H1 (cell line): ENCODE measurements at regions not wholly inside any gene's neighbourhood (a gene's known extent, or its start where the extent isn't known, plus 50 kb on each side); places are given as distances from the start of the nearest gene placed in this dataset.

Source experiments
- CTCF ChIA-PET: fragments of 300-600 bp; sonication (Branson Sonifier 250); formaldehyde crosslinking; loops from one replicate; lab custom pipeline; 2021; ENCODE audit not compliant: partially characterized antibody; lab: Charles Lee
- POLR2A ChIA-PET: fragments of 300-600 bp; sonication (Branson Sonifier 250); formaldehyde crosslinking; loops from one replicate; lab custom pipeline; 2021; ENCODE audit warnings: inconsistent platforms; ENCODE audit not compliant: partially characterized antibody; lab: Charles Lee
- DNase-seq, 2 experiments: peaks; one replicate each; pipeline versions ENCODE4 v3.0.0 to v3.0.0-alpha.2; 2010 to 2022; ENCODE audit warnings: low spot score in 2 of 2, low read depth in 1 of 2, mixed read lengths in 1 of 2
- FAIRE-seq: peaks from 2 replicates; lab custom pipeline; 2011; peaks lifted over from hg19 to GRCh38; lab: Jason Lieb, UNC
- H2AFZ ChIP-seq: 2 replicates; pipeline ENCODE4 v1.8.1; 2012; ENCODE audit warnings: low read length, inconsistent platforms
- H2AK5ac ChIP-seq: 2 replicates; pipeline ENCODE4 v1.6.1; 2013; ENCODE audit warnings: low read depth, low read length
- H2BK120ac ChIP-seq: replicated peaks from 2 replicates; pipeline ENCODE3; 2013; ENCODE audit warnings: low read depth, low read length, inconsistent platforms
- H2BK12ac ChIP-seq: 2 replicates; pipeline ENCODE4 v1.6.1; 2013; ENCODE audit warnings: low read depth, low read length
- H2BK15ac ChIP-seq: 2 replicates; pipeline ENCODE4 v1.6.1; 2013; ENCODE audit warnings: low read length
- H2BK20ac ChIP-seq: 2 replicates; pipeline ENCODE4 v1.6.1; 2013; ENCODE audit warnings: low read length
- H2BK5ac ChIP-seq: 2 replicates; pipeline ENCODE4 v1.6.1; 2013; ENCODE audit warnings: low read depth, low read length
- H3K14ac ChIP-seq: 2 replicates; pipeline ENCODE4 v1.6.1; 2013; ENCODE audit warnings: inconsistent platforms; ENCODE audit not compliant: insufficient read length
- H3K18ac ChIP-seq: 2 replicates; pipeline ENCODE4 v1.6.1; 2013; ENCODE audit warnings: low read length; ENCODE audit errors: extremely low read depth
- H3K23ac ChIP-seq: 2 replicates; pipeline ENCODE4 v1.6.1; 2013; ENCODE audit warnings: inconsistent platforms; ENCODE audit not compliant: insufficient read length
- H3K23me2 ChIP-seq: 2 replicates; pipeline ENCODE4 v1.6.1; 2013; ENCODE audit warnings: low read depth, low read length
- H3K27ac ChIP-seq: 2 replicates; pipeline ENCODE4 v1.6.1; 2011; ENCODE audit warnings: low read depth, low read length, inconsistent platforms
- H3K27me3 ChIP-seq, 4 experiments: replicated peaks in 1 of 4; 1 replicate in 1 of 4; 2 replicates in 3 of 4; pipeline versions ENCODE4 v1.6.1 to v1.8.1; 2011 to 2013; ENCODE audit warnings: low read length in 3 of 4, mild to moderate bottlenecking in 3 of 4, inconsistent platforms in 2 of 4, mixed read lengths in 2 of 4, moderate library complexity in 1 of 4; ENCODE audit not compliant: control insufficient read depth in 3 of 4, insufficient read depth in 3 of 4; ENCODE audit errors: extremely low read depth in 1 of 4
- H3K36me3 ChIP-seq, 4 experiments: 2 replicates each; pipeline versions ENCODE4 v1.6.1 to v1.8.1; 2011 to 2013; ENCODE audit warnings: mild to moderate bottlenecking in 4 of 4, low read length in 3 of 4, moderate library complexity in 2 of 4, control low read depth in 1 of 4, inconsistent platforms in 1 of 4; ENCODE audit not compliant: insufficient read depth in 4 of 4, control insufficient read depth in 2 of 4
- H3K4ac ChIP-seq: replicated peaks from 2 replicates; pipeline ENCODE3; 2013; ENCODE audit warnings: low read length, low read depth, mixed read lengths, inconsistent platforms; ENCODE audit not compliant: insufficient read length
- H3K4me1 ChIP-seq, 4 experiments: replicated peaks in 1 of 4; 1 replicate in 1 of 4; 2 replicates in 3 of 4; pipeline versions ENCODE4 v1.6.1 to v1.8.1; 2011 to 2013; ENCODE audit warnings: low read length in 3 of 4, inconsistent platforms in 2 of 4, mixed read lengths in 1 of 4; ENCODE audit not compliant: insufficient read depth in 4 of 4, control insufficient read depth in 3 of 4
- H3K4me2 ChIP-seq, 2 experiments: 2 replicates each; pipeline versions ENCODE4 v1.6.1 to v1.8.1; 2011 to 2013; ENCODE audit warnings: low read depth in 2 of 2, low read length in 2 of 2, control low read depth in 1 of 2, inconsistent platforms in 1 of 2, mild to moderate bottlenecking in 1 of 2; ENCODE audit not compliant: insufficient read depth in 1 of 2
- H3K4me3 ChIP-seq, 4 experiments: fragments of 200-600, 300-600 bp in 1 of 4; sonication (generic), shearing (Covaris generic), sonication (Bioruptor Twin) in 1 of 4; 2 replicates each; pipeline versions ENCODE4 v1.5.1 to v1.8.1; 2011 to 2016; ENCODE audit warnings: low read length in 4 of 4, low read depth in 3 of 4, control low read depth in 2 of 4, inconsistent platforms in 2 of 4, mild to moderate bottlenecking in 2 of 4, mixed read lengths in 1 of 4, moderate library complexity in 1 of 4; ENCODE audit not compliant: insufficient read depth in 2 of 4; ENCODE audit errors: extremely low read depth in 1 of 4
- H3K56ac ChIP-seq: replicated peaks from 2 replicates; pipeline ENCODE3; 2013; ENCODE audit warnings: low read depth, mild to moderate bottlenecking, mixed read lengths, low read length, inconsistent platforms; ENCODE audit not compliant: insufficient read length
- H3K79me1 ChIP-seq: 2 replicates; pipeline ENCODE4 v1.6.1; 2013; ENCODE audit warnings: low read depth, low read length, control low read depth
- H3K79me2 ChIP-seq, 2 experiments: 2 replicates each; pipeline versions ENCODE4 v1.6.1 to v1.8.1; 2012 to 2013; ENCODE audit warnings: low read length in 2 of 2, mild to moderate bottlenecking in 2 of 2, inconsistent platforms in 1 of 2; ENCODE audit not compliant: insufficient read depth in 2 of 2, control insufficient read depth in 1 of 2
- H3K9ac ChIP-seq, 4 experiments: replicated peaks in 1 of 4; 1 replicate in 1 of 4; 2 replicates in 3 of 4; pipeline versions ENCODE4 v1.6.1 to v1.8.1; 2011 to 2013; ENCODE audit warnings: low read depth in 3 of 4, low read length in 3 of 4, control low read depth in 2 of 4, mild to moderate bottlenecking in 2 of 4, moderate library complexity in 2 of 4, inconsistent platforms in 1 of 4; ENCODE audit errors: extremely low read depth in 1 of 4
- H3K9me3 ChIP-seq, 2 experiments: 2 replicates each; pipeline versions ENCODE4 v1.6.1 to v1.8.1; 2012 to 2013; ENCODE audit warnings: mild to moderate bottlenecking in 2 of 2, moderate library complexity in 2 of 2, control low read depth in 1 of 2, inconsistent platforms in 1 of 2, low read depth in 1 of 2, low read length in 1 of 2, mixed read lengths in 1 of 2; ENCODE audit not compliant: insufficient read depth in 2 of 2
- H4K20me1 ChIP-seq, 2 experiments: replicated peaks in 1 of 2; 2 replicates each; pipeline versions ENCODE3 to v1.8.1; 2011 to 2013; ENCODE audit warnings: inconsistent platforms in 2 of 2, low read length in 2 of 2, mild to moderate bottlenecking in 1 of 2; ENCODE audit not compliant: insufficient read depth in 2 of 2, control insufficient read depth in 1 of 2
- H4K5ac ChIP-seq: 2 replicates; pipeline ENCODE4 v1.6.1; 2013; ENCODE audit warnings: low read length, low read depth, mixed read lengths, inconsistent platforms; ENCODE audit not compliant: insufficient read length
- H4K8ac ChIP-seq: 2 replicates; pipeline ENCODE4 v1.8.0; 2013; ENCODE audit warnings: mild to moderate bottlenecking, moderate library complexity, low read length, inconsistent platforms; ENCODE audit not compliant: insufficient read depth; ENCODE audit errors: extremely low read depth
- H4K91ac ChIP-seq: replicated peaks from 2 replicates; pipeline ENCODE3; 2013; ENCODE audit warnings: low read length, mixed read lengths, inconsistent platforms; ENCODE audit not compliant: insufficient read length
- WGBS, 2 experiments: shearing (Covaris generic) in 1 of 2; methylation state at CpG; one replicate each; pipeline versions ENCODE4 v1.1.6 to v1.1.7; 2013 to 2015; ENCODE audit warnings: low lambda C conversion rate in 2 of 2, mixed read lengths in 2 of 2, inconsistent platforms in 1 of 2, low coverage in 1 of 2, missing lambda C conversion rate in 1 of 2; ENCODE audit not compliant: insufficient replicate concordance in 2 of 2, insufficient coverage in 1 of 2, insufficient read length in 1 of 2; ENCODE audit errors: extremely low coverage in 1 of 2, missing lambda C conversion rate in 1 of 2; 5-methylcytosine and 5-hydroxymethylcytosine counted together

DNA sequence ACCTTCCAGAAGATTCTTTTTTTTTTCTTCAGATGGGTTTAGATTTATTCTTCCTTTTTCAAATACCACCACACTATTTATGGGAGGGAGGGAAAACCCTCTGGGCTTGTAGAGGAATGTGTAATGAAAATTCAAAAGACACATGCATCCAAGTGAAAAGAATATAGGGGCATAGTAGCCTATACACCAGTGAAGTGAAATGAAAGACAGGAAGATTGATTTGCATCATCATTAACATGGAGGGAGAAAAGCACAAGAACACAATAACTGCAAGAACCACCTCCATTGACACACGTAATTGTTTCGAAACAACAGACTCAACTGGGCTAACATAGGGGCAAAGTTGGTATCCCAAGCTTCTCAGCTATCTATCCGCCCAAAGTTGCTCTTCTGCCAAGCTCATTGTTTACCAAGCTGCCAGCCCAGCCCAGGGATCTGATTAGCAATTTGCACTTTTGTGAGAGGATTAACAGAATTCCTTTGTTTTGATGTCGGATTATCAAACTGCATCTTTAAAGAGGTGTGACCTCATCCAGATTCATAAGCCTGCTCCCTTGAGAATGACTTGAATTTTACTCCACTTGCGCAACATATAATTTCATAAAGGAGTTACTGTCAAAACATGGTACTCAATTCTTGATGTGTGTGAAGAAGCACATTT is 430.5 kb upstream of the SOX5 start:
- no peak overlapping the region for H3K18ac ChIP-seq
- H3K56ac ChIP-seq = no peak overlapping the region
- 0 out of 2 replicates have a peak, but pooled peaks cover 2% of the 10 kb centered on the region for H3K23me2 ChIP-seq
- no peak overlapping the region for H2BK12ac ChIP-seq
- no peaks in the 10 kb centered on the region for H4K20me1 ChIP-seq
- no peak overlapping the region for H3K27ac ChIP-seq
- ChIA-PET CTCF (no interaction called here), POLR2A (no interaction called here)
- H3K79me1 ChIP-seq = no peaks in the 10 kb centered on the region
- no peak overlapping the region for H4K91ac ChIP-seq
- H3K9ac ChIP-seq = no peak overlapping the region
- H2BK15ac ChIP-seq = no peak overlapping the region
- 46% methylated on average over 5 of the region's 5 CpGs; no CpG with 5 or more reads in 1 of the 2 experiments for WGBS, 2 experiments
- no peak overlapping the region for H2BK5ac ChIP-seq
- no peak overlapping the region for H4K8ac ChIP-seq
- H3K4ac ChIP-seq = no peak overlapping the region
- H2BK120ac ChIP-seq = no peak overlapping the region
- no peak overlapping the region for H2AK5ac ChIP-seq
- H3K4me2 ChIP-seq = peak overlapping the region; percentile 8 to 20; a peak in 2 of 4 replicates
- H3K9me3 ChIP-seq = no peaks in the 10 kb centered on the region
- no peaks in the 10 kb centered on the region for H3K36me3 ChIP-seq
- no peak overlapping the region for H2AFZ ChIP-seq
- DNase-seq (no peak), FAIRE-seq (peak; percentile 88)
- H3K23ac ChIP-seq = no peak overlapping the region
- H3K27me3 ChIP-seq = no peaks in the 10 kb centered on the region
- peak overlapping the region; percentile 62; the same call in 1 of the 2 replicates for H2BK20ac ChIP-seq
- peaks cover 3 to 18% (median 10%) of the 10 kb centered on the region in 4 experiments; a peak in 6 of 7 replicates for H3K4me1 ChIP-seq
- H3K79me2 ChIP-seq = no peaks in the 10 kb centered on the region
- no peak overlapping the region for H4K5ac ChIP-seq
- no peak overlapping the region for H3K14ac ChIP-seq
- H3K4me3 ChIP-seq = no peak overlapping the region; a peak in 1 of 8 replicates
